ENCODE measurements at regions not wholly inside any gene's neighbourhood (a gene's known extent, or its start where the extent isn't known, plus 50 kb on each side); places are given as distances from the start of the nearest gene placed in this dataset.

- no peak overlapping the region for H3K4me3 ChIP-seq (ENCODE audit: low read depth, low read length)
- no peak for DNase-seq (ENCODE audit: low read depth, low spot score)
- TF ChIP-seq CTCF (IDR thresholded peaks at IDR 0.05; ENCODE audit: insufficient read depth, low read length, missing control alignments), result no peak
- ChIA-PET POLR2A (no interaction called here), CTCF (no interaction called here)
These were observed 423.3 kb downstream of the MAGEE1 start for GRCh38 chrX:76850851-76851250.

GRCh38 chrX:76862509-76862908, 435.0 kb downstream of the MAGEE1 start:
- CTCF ChIA-PET, result no interaction called here
- no peak overlapping the region for H3K4me3 ChIP-seq (ENCODE audit: low read depth, low read length)
- POLR2A ChIA-PET, result no interaction called here
- no peak for TF ChIP-seq CTCF (IDR thresholded peaks at IDR 0.05; ENCODE audit: insufficient read depth, low read length, missing control alignments)
- no peak for DNase-seq (ENCODE audit: low read depth, low spot score)

- no peak for DNase-seq (ENCODE audit: low read depth, low spot score)
- H3K4me3 ChIP-seq (ENCODE audit: low read depth, low read length), result no peak overlapping the region
- CTCF ChIA-PET, result no interaction called here
- TF ChIP-seq CTCF (IDR thresholded peaks at IDR 0.05; ENCODE audit: insufficient read depth, low read length, missing control alignments), result no peak
- POLR2A ChIA-PET, result no interaction called here
These were observed 466.4 kb downstream of the MAGEE1 start for GRCh38 chrX:76893930-76894329.

GRCh38 chrX:76915836-76916235, 488.3 kb downstream of the MAGEE1 start:
- ChIA-PET POLR2A (no interaction called here), CTCF (no interaction called here)
- H3K4me3 ChIP-seq (ENCODE audit: low read depth, low read length), result no peak overlapping the region
- DNase-seq (ENCODE audit: low read depth, low spot score), result no peak
- TF ChIP-seq CTCF (IDR thresholded peaks at IDR 0.05; ENCODE audit: insufficient read depth, low read length, missing control alignments), result no peak

GRCh38 chrX:76918033-76918432, 490.5 kb downstream of the MAGEE1 start:
- H3K4me3 ChIP-seq (ENCODE audit: low read depth, low read length), result no peak overlapping the region
- CTCF ChIA-PET, result no interaction called here
- POLR2A ChIA-PET, result no interaction called here
- no peak for TF ChIP-seq CTCF (IDR thresholded peaks at IDR 0.05; ENCODE audit: insufficient read depth, low read length, missing control alignments)
- DNase-seq (ENCODE audit: low read depth, low spot score), result no peak

- POLR2A ChIA-PET, result no interaction called here
- no peak overlapping the region for H3K4me3 ChIP-seq (ENCODE audit: low read depth, low read length)
- no peak for DNase-seq (ENCODE audit: low read depth, low spot score)
- TF ChIP-seq CTCF (IDR thresholded peaks at IDR 0.05; ENCODE audit: insufficient read depth, low read length, missing control alignments), result no peak
- CTCF ChIA-PET, result no interaction called here
These were observed 492.3 kb downstream of the MAGEE1 start for GRCh38 chrX:76919761-76920160.

All from AG04449 (cell line).